GM18505 (cell line): ENCODE measurements at regions not wholly inside any gene's neighbourhood (a gene's known extent, or its start where the extent isn't known, plus 50 kb on each side); places are given as distances from the start of the nearest gene placed in this dataset.
"Not testable (repeated sequence)": the region's sequence is repeated elsewhere in the genome, so short reads cannot be mapped to it uniquely, and the experiment has no call there.

Experiments used
- ATAC-seq: cut with Tn5 transposase; IDR thresholded peaks from one replicate; pipeline ENCODE4 v1.9.1; 2021; ENCODE audit not compliant: unreplicated experiment
- POLR2A ChIP-seq: IDR thresholded peaks from 4 replicates; pipeline ENCODE4 v1.6.1; 2011; ENCODE audit warnings: borderline replicate concordance; ENCODE audit not compliant: insufficient read depth, insufficient read length; ENCODE audit errors: extremely low read depth

DNA sequence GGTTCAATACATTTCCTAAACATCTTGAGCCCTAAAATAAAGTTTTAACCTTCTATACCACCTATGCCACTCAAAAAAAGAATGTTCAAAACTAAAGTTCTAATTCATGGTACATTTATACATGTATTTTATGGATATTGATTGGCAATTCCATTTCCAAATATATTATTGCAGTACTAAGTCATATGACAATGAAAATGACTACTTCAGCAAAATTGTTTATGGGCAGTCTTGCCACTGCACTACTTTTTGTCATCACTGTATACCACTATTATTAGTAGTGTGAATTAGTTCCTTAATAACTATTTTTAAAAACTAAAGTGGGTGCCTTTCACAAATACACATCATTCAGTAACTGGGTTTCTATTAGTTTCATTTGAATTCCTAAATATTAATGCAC is 199.6 kb upstream of the CYLC2 start:
- no peak for TF ChIP-seq POLR2A
- ATAC-seq = no peak

DNA sequence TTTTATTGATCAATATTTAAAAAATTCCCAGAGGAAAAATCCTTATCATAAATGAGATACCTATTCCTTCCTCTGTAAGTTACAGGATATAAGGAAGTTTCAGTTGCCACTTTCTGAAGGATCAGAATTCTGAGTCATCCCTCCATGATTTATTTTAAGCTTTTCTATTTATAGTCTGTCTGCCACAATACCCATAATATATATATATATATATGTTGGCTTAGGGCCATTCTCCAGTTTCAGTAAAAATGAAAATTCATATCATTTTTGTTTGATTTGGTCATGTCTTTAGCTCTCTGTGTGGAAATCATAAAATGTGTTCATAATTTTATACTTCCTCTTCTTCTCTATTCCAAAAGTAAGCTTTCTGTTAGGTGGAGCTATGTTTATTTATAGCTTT is 215.8 kb upstream of the CYLC2 start:
- ATAC-seq = no peak
- TF ChIP-seq POLR2A = no peak

DNA sequence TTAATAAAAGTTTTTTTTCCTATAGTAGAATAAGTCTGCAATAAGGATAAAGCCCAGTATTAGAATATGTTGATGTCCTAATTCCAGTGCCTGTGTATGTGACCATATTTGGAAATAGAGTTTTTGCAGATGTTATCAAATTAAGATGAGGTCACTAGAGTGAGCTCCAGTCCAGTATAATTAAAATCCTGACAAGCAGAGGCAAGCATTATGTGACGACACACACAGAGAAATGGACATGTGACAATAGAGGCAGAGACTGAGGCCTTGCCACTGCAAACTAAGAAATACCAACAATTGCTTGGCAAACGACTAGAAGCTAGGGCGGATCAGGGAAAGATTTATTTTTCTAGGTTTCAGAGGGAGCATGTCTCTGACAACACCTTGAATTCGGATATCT is 216.4 kb upstream of the CYLC2 start:
- no peak for TF ChIP-seq POLR2A
- ATAC-seq = no peak

DNA sequence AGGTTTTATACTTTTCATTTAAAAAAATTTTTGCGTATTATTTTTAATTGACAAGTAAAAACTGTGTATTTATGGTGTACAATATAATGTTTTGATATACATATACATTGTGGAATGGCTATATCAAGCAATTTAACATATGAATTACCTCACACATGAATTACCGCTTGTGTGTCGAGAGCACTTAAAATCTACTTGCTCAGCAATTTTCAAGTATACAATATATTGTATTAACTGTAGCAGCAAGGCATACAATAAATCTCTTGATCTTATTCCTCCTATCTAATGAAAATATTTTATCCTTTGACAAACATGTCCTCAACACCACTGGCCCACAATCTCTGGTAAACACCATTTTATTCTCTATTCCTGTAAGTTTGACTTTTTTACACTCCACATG is 224.4 kb upstream of the CYLC2 start:
- ATAC-seq = no peak
- TF ChIP-seq POLR2A = no peak

DNA sequence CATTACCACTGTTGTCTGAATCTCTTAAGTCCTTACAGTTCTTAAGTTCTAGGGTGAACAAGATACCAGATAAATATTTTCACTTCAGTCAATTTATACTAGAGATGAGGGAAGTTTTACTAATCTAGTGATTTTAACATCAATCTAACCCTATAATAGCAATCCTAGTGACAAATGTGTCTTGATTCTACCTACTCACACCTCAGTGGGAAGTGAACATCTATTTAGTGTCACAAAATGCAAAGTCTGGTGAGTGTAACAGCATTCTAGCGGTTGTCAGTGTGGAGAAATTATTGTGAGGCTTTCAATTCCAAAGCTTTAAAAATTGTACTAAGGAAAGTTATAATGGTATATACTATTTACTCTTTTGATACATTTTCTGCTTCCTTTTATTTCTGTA is 225.8 kb upstream of the CYLC2 start:
- no peak for ATAC-seq
- TF ChIP-seq POLR2A = no peak

DNA sequence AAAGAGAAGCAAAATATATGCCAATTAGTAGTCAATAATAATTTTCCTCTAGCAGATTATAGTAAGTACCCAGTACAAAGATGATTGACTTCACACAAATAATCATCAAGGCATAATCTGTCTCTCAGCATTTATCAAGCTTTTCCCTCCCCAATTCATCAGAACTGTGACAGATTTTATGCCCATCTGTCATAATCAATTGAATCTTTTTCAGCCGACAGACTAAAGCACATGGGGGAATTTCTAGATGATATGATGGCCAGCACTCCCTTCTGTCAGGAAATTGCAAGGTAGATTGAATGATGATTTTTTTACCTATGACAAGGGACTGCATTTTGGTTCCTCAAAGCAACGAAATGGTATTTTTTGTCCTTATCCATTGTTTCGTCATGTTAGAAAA is 227.1 kb upstream of the CYLC2 start:
- ATAC-seq = no peak

DNA sequence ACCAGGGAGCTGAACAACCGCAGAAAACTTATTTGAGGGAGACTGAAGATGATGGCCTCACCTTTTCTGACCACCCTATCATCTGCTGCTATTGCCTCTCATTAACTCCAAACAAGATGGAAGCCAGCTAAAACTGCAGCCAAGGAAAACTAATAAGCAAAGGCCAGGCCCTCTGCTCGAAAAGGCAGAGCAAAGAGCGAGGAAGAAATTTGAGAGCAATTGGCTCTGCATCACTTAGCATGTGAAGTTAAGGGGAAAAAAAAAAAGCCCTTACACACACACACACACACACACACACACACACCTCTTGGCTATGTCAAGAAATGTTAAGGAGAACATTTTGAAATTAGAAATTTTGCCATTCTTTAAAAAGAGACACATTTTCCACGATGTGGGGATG is 228.1 kb upstream of the CYLC2 start:
- TF ChIP-seq POLR2A = no peak

More for the DNA sequence above, 227.1 kb upstream of the CYLC2 start:
- no peak for TF ChIP-seq POLR2A

DNA sequence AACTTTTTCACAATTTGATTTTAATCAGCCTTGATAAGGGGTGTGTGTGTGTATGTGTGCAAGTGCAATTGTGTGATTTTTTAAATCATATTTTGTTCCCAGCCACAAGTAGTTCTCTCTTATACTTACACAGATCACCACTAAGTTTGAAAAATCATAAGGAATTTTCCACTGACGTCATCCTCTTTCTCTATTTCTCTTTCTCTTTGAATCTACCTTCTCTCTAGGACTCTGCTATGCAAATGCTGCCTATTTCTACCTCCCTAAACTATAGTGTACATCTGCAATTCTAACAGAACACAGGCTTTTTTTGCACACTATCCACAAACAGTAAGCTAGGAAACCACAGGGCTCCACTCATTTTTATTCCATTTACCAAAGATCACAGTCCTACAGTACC is 254.6 kb upstream of the CYLC2 start:
- ATAC-seq = no peak

More for the DNA sequence above, 228.1 kb upstream of the CYLC2 start:
- no peak for ATAC-seq

DNA sequence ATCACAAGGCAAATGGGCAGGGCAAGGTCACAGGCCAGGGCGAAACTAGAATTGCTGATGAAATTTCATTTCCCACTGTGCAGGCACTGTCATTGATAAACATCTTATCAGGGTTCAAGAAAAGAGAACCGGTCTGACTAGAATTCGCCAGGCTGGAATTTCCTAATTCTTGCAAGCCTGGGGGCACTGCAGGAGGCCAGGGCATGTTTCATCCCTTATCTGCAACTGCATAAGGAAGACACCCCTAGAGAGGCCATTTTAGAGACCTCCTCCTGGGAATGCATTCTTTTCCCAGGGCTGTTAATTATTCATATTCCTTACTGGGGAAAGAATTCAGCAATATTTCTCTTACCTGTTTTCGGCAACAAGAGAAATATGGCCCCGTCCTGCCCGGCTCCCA is 266.2 kb upstream of the CYLC2 start:
- TF ChIP-seq POLR2A = no peak
- ATAC-seq = no peak

More for the DNA sequence above, 254.6 kb upstream of the CYLC2 start:
- TF ChIP-seq POLR2A = no peak

DNA sequence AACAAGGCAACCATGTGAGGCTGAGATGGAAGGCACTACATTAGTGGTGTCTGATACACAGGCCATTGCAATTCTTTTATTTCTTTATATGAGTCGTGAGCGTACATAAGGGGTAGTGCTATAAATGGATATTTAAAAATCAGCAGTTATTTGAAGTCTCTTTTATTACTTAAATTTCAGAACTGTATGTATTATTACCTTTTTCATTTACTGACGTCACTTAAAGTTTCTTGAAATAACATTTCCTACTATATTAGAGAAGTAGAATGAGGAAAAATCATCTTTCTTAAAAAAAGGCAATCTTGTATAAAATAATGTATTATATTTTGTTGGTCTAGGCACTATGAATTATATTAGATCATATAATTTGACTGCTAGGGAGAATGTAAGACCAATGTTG is 280.9 kb upstream of the CYLC2 start:
- ATAC-seq = no peak
- no peak for TF ChIP-seq POLR2A

DNA sequence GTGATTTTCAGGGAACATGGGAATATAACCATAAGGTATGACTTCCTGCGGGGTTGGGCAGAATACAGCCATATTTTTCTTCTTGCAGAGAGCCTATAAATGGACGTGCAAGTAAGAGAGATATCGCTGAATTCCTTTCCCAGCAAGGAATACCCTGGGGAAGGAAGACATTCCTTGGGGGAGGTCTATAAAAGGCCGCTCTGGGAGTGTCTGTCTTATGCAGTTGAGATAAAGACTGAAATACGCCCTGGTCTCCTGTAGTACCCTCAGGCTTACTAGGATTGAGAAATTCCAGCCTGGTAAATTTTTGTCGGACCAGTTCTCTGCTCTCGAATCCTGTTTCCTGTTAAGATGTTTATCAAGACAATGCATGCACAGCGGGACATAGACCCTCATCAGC is 282.2 kb upstream of the CYLC2 start:
- ATAC-seq = not testable (repeated sequence)

DNA sequence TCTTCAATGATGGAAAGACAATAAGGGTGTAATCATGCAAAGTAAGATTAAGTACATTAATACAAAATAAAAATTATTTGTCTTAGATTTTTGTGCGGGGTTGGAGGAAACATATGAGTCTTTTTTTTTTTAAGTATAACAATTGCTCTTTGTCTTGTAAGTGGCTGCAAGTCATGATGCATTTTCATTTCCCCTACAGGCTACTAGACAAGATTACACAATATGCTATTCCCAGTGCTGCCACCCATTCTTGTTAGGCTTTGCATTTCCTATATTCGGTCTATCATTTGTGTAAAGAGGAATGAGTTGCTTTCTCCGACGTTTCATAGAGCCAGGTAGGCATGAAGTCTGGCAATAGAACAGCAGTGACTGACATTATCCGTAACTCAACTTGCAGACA is 294.2 kb upstream of the CYLC2 start:
- TF ChIP-seq POLR2A = no peak
- ATAC-seq = no peak

DNA sequence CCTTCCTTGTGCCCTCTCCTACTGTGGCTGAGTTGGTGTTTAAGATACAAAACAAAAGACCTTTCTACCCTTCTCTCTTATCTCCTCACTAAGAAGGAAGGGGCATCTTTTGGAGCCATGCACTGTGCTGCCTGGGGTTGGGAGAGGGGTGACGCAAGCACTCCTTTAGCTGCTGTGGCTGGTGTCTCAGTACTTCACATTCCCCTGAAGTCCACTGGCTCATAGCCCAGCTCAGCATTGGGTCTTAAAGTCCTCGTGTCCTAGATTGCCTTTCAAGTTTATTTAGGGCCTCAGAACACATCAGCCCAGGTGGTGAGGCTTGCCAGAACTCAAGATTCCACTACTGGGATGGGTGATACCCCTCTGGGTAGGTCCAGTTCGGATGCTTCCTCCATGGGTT is 325.9 kb upstream of the CYLC2 start:
- no peak for TF ChIP-seq POLR2A
- no peak for ATAC-seq

DNA sequence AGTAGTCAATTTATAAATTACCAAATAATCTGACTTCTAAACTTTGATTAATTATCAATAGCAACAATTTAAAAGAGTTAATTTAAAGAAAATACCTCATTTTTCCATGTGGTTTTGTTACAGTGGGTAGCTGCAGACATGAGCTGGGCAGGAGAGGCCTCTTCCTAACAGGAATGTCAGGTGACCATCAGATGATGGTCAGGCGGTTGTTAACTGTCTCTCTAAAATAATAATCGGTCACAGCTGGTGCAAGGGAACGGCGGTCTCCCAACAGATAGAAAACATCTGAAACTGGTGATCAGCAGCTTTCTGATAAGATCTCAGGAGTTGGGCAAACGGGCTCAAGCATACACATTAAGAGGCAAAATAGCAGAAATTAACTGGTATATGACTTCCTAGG is 342.7 kb upstream of the CYLC2 start:
- ATAC-seq = no peak
- TF ChIP-seq POLR2A = no peak

DNA sequence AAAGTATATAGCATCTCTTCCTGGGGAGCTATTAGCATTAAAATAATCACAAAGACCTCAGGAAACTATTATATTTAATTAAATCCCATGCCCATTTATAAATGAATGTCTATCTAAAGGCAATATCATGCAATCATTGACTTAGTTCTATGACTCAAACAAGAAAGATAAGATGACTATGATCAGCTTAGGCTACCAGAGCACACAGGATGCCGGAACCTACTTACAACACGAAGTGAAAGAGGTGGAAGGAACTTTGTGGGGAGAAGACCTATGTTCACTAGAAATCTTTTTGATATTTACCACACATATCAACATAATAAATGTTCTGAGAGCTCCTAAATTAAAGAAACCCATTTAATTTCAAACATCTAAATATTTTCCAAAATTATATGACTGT is 344.2 kb upstream of the CYLC2 start:
- no peak for ATAC-seq
- no peak for TF ChIP-seq POLR2A

DNA sequence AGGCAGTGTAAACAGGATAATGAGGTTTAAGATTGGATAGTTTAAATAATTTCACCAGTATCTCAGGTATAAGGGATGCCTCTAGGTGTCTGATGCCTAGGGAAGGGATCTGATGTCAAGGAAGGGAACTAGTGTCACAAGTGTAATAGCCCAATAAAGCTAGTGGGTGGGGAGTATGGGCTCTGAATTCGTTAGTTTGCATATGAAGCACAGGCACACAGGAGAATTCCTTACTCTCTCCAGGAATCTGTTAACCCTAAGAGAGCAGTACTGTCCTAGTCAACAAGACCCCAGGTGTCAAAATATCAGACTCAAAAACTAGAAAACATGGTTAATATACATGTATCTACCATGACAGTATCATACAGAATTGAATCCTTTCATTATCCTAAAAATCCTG is 352.5 kb upstream of the CYLC2 start:
- no peak for TF ChIP-seq POLR2A
- ATAC-seq = no peak

DNA sequence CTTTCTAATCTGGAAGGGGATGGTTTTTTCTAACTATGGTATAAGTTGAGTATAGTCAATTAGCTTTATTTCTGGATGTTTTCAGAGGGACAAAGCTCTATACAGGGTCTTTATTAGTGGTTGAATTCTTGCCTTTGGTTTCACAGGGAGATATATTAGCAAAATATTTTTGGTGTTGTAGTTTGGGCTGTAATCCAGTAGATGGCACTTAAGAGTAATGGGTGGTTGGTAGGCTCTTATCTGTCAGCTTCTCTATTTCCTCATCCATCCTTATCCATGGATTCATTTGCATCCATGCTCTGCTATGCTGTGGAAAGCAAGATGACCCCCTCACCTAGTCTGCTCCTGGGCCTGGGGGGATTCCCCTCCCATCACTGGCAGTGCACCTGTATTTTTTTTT is 363.6 kb upstream of the CYLC2 start:
- TF ChIP-seq POLR2A = no peak
- no peak for ATAC-seq

DNA sequence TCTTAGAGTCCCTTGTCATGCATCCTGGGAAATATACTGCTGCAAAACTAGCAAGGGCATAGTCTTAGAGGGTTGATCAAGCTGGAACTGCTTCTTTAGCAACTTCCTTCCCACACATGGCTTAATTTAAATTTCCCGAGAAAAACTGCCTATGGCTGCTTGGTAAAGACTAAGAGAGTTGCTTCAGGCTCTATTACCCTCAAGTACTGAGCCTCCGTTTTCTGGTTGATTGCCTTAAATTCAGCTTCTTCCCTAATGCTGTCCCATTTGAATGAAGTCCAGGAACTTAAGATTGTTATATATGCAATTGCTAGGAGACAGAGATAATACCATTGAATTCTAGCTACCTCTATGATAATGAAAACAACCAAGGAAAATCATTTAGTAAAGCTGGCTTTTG is 385.7 kb upstream of the CYLC2 start:
- ATAC-seq = no peak
- no peak for TF ChIP-seq POLR2A

DNA sequence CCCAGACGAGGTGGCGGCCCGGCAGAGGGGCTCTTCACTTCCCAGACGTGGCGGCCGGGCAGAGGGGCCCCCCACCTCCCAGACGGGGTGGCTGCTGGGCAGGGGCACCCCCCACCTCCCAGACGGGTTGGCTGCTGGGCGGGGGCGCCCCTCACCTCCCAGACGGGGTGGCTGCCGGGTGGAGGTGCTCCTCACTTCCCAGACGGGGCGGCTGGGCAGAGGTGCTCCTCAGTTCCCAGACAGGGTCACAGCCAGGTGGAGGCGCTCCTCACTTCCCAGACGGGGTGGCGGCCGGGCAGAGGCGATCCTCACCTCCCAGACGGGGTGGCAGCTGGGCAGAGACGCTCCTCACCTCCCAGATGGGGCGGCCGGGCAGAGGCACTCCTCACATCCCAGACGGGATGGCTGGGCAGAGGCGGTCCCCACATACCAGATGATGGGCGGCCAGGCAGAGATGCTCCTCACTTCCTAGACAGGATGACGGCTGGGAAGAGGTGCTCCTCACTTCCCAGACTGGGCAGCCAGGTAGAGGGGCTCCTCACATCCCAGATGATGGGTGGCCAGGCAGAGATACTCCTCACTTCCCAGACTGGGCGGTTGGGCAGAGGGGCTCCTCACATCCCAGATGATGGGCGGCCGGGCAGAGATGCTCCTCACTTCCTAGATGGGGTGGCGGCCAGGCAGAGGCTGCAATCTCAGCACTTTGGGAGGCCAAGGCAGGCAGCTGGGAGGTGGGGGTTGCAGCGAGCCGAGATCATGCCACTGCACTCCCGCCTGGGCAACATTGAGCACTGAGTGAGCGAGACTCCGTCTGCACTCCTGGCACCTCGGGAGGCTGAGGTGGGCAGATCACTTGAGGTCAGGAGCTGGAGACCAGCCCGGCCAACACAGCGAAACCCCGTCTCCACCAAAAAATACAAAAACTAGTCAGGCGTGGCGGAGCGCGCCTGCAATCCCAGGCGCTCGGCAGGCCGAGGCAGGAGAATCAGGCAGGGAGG is 391.6 kb upstream of the CYLC2 start:
- ATAC-seq = not testable (repeated sequence)
